D721Med (cell line): ENCODE measurements at regions not wholly inside any gene's neighbourhood (a gene's known extent, or its start where the extent isn't known, plus 50 kb on each side); places are given as distances from the start of the nearest gene placed in this dataset.

Source experiments
- DNase-seq: peaks from one replicate; pipeline ENCODE4 v3.0.0; 2011; ENCODE audit warnings: low spot score; ENCODE audit not compliant: insufficient read length
- FAIRE-seq: peaks from 2 replicates; lab custom pipeline; 2011; peaks lifted over from hg19 to GRCh38; lab: Jason Lieb, UNC
- TF ChIP-seq, protein P1 (sequence below): IDR thresholded peaks from 2 replicates; pipeline ENCODE4 v1.5.1; 2012; ENCODE audit warnings: mild to moderate bottlenecking, control low read depth; ENCODE audit not compliant: insufficient read depth; ENCODE audit errors: missing control alignments

- FAIRE-seq (no peak), DNase-seq (no peak)
Observed at GRCh38 chr21:29228306-29228705, 70.4 kb upstream of the BACH1 start.

DNA sequence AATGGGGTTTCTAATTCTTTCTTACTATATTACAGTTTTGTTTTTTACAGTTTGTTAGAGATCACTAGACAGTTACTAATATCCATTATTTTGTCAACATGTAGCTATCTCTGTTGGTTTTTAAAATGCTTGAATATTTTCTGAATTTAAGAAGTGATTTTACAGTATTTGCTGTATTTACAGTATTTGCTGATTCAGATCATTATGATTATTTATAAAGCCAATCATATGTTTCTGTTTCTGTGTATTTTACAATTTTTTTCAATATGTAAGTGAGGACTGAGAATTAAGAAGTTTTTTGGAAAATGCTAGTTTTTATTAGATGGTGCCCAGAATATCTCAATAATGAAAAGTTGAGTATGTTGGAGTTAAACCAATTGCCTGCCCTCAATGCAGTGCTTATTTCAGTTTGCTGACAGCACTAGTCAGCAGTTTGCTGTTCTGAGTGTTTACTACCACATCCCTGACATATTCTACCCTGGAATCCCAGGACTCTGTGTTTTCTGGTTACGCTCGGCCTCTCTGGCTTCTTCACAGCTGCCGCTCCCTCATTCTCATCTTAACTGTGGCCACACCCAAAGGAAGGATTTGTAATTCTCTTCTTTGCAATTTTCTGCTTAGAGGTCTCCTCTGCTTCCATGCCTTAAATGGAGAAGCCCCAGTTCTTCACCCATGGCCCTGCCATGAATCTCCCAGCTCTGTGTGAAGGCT is 68.0 kb upstream of the BACH1 start:
- TF ChIP-seq, protein P1, sequence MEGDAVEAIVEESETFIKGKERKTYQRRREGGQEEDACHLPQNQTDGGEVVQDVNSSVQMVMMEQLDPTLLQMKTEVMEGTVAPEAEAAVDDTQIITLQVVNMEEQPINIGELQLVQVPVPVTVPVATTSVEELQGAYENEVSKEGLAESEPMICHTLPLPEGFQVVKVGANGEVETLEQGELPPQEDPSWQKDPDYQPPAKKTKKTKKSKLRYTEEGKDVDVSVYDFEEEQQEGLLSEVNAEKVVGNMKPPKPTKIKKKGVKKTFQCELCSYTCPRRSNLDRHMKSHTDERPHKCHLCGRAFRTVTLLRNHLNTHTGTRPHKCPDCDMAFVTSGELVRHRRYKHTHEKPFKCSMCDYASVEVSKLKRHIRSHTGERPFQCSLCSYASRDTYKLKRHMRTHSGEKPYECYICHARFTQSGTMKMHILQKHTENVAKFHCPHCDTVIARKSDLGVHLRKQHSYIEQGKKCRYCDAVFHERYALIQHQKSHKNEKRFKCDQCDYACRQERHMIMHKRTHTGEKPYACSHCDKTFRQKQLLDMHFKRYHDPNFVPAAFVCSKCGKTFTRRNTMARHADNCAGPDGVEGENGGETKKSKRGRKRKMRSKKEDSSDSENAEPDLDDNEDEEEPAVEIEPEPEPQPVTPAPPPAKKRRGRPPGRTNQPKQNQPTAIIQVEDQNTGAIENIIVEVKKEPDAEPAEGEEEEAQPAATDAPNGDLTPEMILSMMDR = no peak
- FAIRE-seq (no peak), DNase-seq (no peak)

More at GRCh38 chr21:29228306-29228705, 70.4 kb upstream of the BACH1 start:
- TF ChIP-seq, protein P1 = no peak

- no peak for DNase-seq
- no peak for FAIRE-seq
- TF ChIP-seq, protein P1 = no peak
Observed at GRCh38 chr21:29231756-29232529, 66.8 kb upstream of the BACH1 start.

- TF ChIP-seq, protein P1 = no peak
- FAIRE-seq = no peak
- no peak for DNase-seq
Observed at GRCh38 chr21:29232530-29233255, 66.0 kb upstream of the BACH1 start.

- TF ChIP-seq, protein P1 = peak; percentile 20
- FAIRE-seq (no peak), DNase-seq (no peak)
Observed at GRCh38 chr21:29233256-29233546, 65.5 kb upstream of the BACH1 start.

- FAIRE-seq (no peak), DNase-seq (no peak)
- TF ChIP-seq, protein P1 = no peak
Observed at GRCh38 chr21:29233611-29234540, 64.8 kb upstream of the BACH1 start.
